HS-5 (cell line): ENCODE measurements at regions not wholly inside any gene's neighbourhood (a gene's known extent, or its start where the extent isn't known, plus 50 kb on each side); places are given as distances from the start of the nearest gene placed in this dataset.

Experiments used
- DNase-seq: peaks from one replicate; pipeline ENCODE4 v3.0.0-alpha.2; 2012; ENCODE audit warnings: low read depth

- no peak for DNase-seq
These were observed 99.6 kb upstream of the SCG2 start for GRCh38 chr2:223701761-223702160.

- no peak for DNase-seq
These were observed 98.1 kb upstream of the SCG2 start for GRCh38 chr2:223700221-223700620.

GRCh38 chr2:223697892-223698645, 95.9 kb upstream of the SCG2 start:
- DNase-seq = no peak

- DNase-seq = no peak
These were observed 95.2 kb upstream of the SCG2 start for GRCh38 chr2:223697316-223697891.

- no peak for DNase-seq
These were observed 94.6 kb upstream of the SCG2 start for GRCh38 chr2:223696719-223697118.

- DNase-seq = no peak
These were observed 90.2 kb upstream of the SCG2 start for GRCh38 chr2:223692191-223692947.

GRCh38 chr2:223688094-223688835, 86.1 kb upstream of the SCG2 start:
- DNase-seq = no peak

GRCh38 chr2:223681125-223681524, 79.0 kb upstream of the SCG2 start:
- DNase-seq = no peak

GRCh38 chr2:223674998-223675609, 72.9 kb upstream of the SCG2 start:
- DNase-seq = no peak

GRCh38 chr2:223669453-223670225, 67.5 kb upstream of the SCG2 start:
- DNase-seq = no peak

- DNase-seq = no peak
These were observed 66.3 kb upstream of the SCG2 start for GRCh38 chr2:223668302-223668998.

GRCh38 chr2:223654384-223654915, 52.3 kb upstream of the SCG2 start:
- peak; percentile 47 for DNase-seq

GRCh38 chr2:223652902-223653301, 50.7 kb upstream of the SCG2 start:
- DNase-seq = no peak

GRCh38 chr2:223652122-223652521, 50.0 kb upstream of the SCG2 start:
- no peak for DNase-seq
